K562 (cell line): ENCODE measurements at regions not wholly inside any gene's neighbourhood (a gene's known extent, or its start where the extent isn't known, plus 50 kb on each side); places are given as distances from the start of the nearest gene placed in this dataset.

ENCODE experiments used
- ATAC-seq: fragments of 200-7000 bp; cut with Tn5 transposase; 3 replicates; pipeline ENCODE4 v1.9.1; 2020; ENCODE audit warnings: moderate library complexity
- BruUV-seq: library from RNA; stranded (reverse); fragments of 400-500 nt; replicated peaks from 2 replicates; lab custom pipeline; 2021; lab: Mats Ljungman, UMichigan
- CTCF ChIA-PET: fragments of 300-600 bp; formaldehyde crosslinking; extraction: SDS; loops from one replicate; lab custom pipeline; 2021; ENCODE audit warnings: low intra/inter-chr PET ratio; lab: Yijun Ruan, JAX
- POLR2A ChIA-PET: fragments of 300-600, 350-650 bp; sonication (Branson Sonifier 250); formaldehyde crosslinking; extraction: SDS; loops from one replicate; lab custom pipeline; 2021; ENCODE audit warnings: antibody characterized with exemption, inconsistent platforms; lab: Yijun Ruan, JAX
- DNase-seq, 4 experiments: peaks; one replicate each; pipeline versions ENCODE4 v3.0.0 to v3.0.0-alpha.2; 2011 to 2018; ENCODE audit warnings: low spot score in 3 of 4, mixed read lengths in 3 of 4; ENCODE audit errors: extremely low read depth in 1 of 4
- FAIRE-seq: peaks from 2 replicates; lab custom pipeline; 2011; peaks lifted over from hg19 to GRCh38; lab: Jason Lieb, UNC
- H2AFZ ChIP-seq: 2 replicates; pipeline ENCODE4 v1.6.0; 2011; ENCODE audit warnings: low read depth, low read length, control low read depth, inconsistent platforms
- H3K27ac ChIP-seq: fragments of 200-600 bp; 3 replicates; pipeline ENCODE4 v1.8.0; 2011; ENCODE audit warnings: low read depth, mild to moderate bottlenecking, control low read depth, inconsistent platforms, low read length, moderate library complexity, mixed read lengths; ENCODE audit errors: extremely low read depth
- H3K27me3 ChIP-seq, 2 experiments: fragments of 300-600 bp in 1 of 2; 2 replicates in 1 of 2; 3 replicates in 1 of 2; pipeline versions ENCODE4 v1.6.0 to v1.8.0; 2011; ENCODE audit warnings: inconsistent platforms in 2 of 2, low read length in 2 of 2, mild to moderate bottlenecking in 1 of 2, mixed read lengths in 1 of 2, moderate library complexity in 1 of 2; ENCODE audit not compliant: control insufficient read depth in 2 of 2, insufficient read depth in 2 of 2
- H3K36me3 ChIP-seq: fragments of 300-600 bp; 3 replicates; pipeline ENCODE4 v1.8.0; 2011; ENCODE audit warnings: mild to moderate bottlenecking, low read length, inconsistent platforms; ENCODE audit not compliant: control insufficient read depth, insufficient read depth
- H3K4me1 ChIP-seq, 2 experiments: fragments of 200-600 bp in 1 of 2; replicated peaks in 1 of 2; 2 replicates in 1 of 2; 3 replicates in 1 of 2; pipeline versions ENCODE4 v1.5.1 to v1.8.0; 2011; ENCODE audit warnings: inconsistent platforms in 2 of 2, low read length in 2 of 2, mild to moderate bottlenecking in 1 of 2, mixed read lengths in 1 of 2, moderate library complexity in 1 of 2; ENCODE audit not compliant: control insufficient read depth in 2 of 2, insufficient read depth in 2 of 2
- H3K4me2 ChIP-seq: 2 replicates; pipeline ENCODE4 v1.6.1; 2011; ENCODE audit warnings: low read length, control low read depth, inconsistent platforms, mixed read lengths; ENCODE audit not compliant: insufficient read depth
- H3K4me3 ChIP-seq: fragments of 200-600 bp; sonication (generic), shearing (Covaris generic); 2 replicates; pipeline ENCODE4 v1.5.1; 2016; ENCODE audit warnings: control low read depth, inconsistent platforms
- H3K79me2 ChIP-seq: fragments of 200-600 bp; 3 replicates; pipeline ENCODE4 v1.8.0; 2011; ENCODE audit warnings: low read length, inconsistent platforms; ENCODE audit not compliant: control insufficient read depth, insufficient read depth
- H3K9ac ChIP-seq, 2 experiments: 2 replicates each; pipeline versions ENCODE4 v1.6.0 to v1.6.1; 2011; ENCODE audit warnings: low read depth in 2 of 2, low read length in 2 of 2, control low read depth in 1 of 2, inconsistent platforms in 1 of 2, mild to moderate bottlenecking in 1 of 2, mixed read lengths in 1 of 2; ENCODE audit not compliant: insufficient read depth in 1 of 2
- H3K9me1 ChIP-seq: one replicate; pipeline ENCODE4 v1.6.0; 2011; ENCODE audit warnings: inconsistent platforms, mild to moderate bottlenecking, low read length, moderate library complexity; ENCODE audit not compliant: control insufficient read depth, insufficient read depth
- H3K9me3 ChIP-seq: replicated peaks from 2 replicates; pipeline ENCODE4 v1.5.1; 2011; ENCODE audit warnings: low read depth, low read length, inconsistent platforms; ENCODE audit not compliant: control insufficient read depth, insufficient read depth
- H4K20me1 ChIP-seq: replicated peaks from 2 replicates; pipeline ENCODE4 v1.6.1; 2011; ENCODE audit warnings: low read length, inconsistent platforms, mixed read lengths; ENCODE audit not compliant: control insufficient read depth, insufficient read depth
- CAMTA2 ChIP-seq: fragments of 250-450 bp; sonication (Bioruptor Pico); conservative IDR thresholded peaks from 2 replicates; pipeline ENCODE4 v1.5.1; 2022
- CHD1 ChIP-seq: fragments of 200-600 bp; sonication (generic); IDR thresholded peaks from one replicate; pipeline ENCODE4 v1.6.1; 2012; ENCODE audit warnings: mild to moderate bottlenecking, moderate library complexity, low read length, inconsistent platforms
- E2F8 ChIP-seq: fragments of 450-650 bp; IDR thresholded peaks from 2 replicates; pipeline ENCODE4 v1.7.1; 2018; ENCODE audit warnings: mild to moderate bottlenecking, low read depth; ENCODE audit not compliant: partially characterized antibody
- HCFC1 ChIP-seq: IDR thresholded peaks from 2 replicates; pipeline ENCODE4 v1.6.1; 2012; ENCODE audit warnings: low read depth, low read length, improper control_type of control experiment
- HDAC3 ChIP-seq: fragments of 450-650 bp; IDR thresholded peaks from 2 replicates; pipeline ENCODE4 v1.6.1; 2018; ENCODE audit warnings: borderline replicate concordance, mild to moderate bottlenecking, moderate library complexity; ENCODE audit not compliant: partially characterized antibody
- MECOM ChIP-seq: fragments of 250-450 bp; sonication (Bioruptor Pico); IDR thresholded peaks from 2 replicates; pipeline ENCODE4 v1.8.0; 2022; ENCODE audit warnings: inconsistent platforms
- NFE2 ChIP-seq: IDR thresholded peaks from 2 replicates; pipeline ENCODE4 v1.6.1; 2014; ENCODE audit warnings: antibody characterized with exemption, low read depth
- RFX5 ChIP-seq: IDR thresholded peaks from 2 replicates; pipeline ENCODE4 v1.6.1; 2011; ENCODE audit warnings: low read depth, mild to moderate bottlenecking, improper control_type of control experiment, low read length
- SMARCB1 ChIP-seq: IDR thresholded peaks from 2 replicates; pipeline ENCODE4 v1.6.1; 2011; ENCODE audit warnings: improper control_type of control experiment, low read depth; ENCODE audit not compliant: insufficient read length
- SP2 ChIP-seq: IDR thresholded peaks from 2 replicates; pipeline ENCODE4 v1.6.1; 2011; ENCODE audit warnings: mild to moderate bottlenecking, low read depth, low read length, moderate library complexity; ENCODE audit not compliant: poor library complexity, severe bottlenecking; ENCODE audit errors: extremely low read depth
- ZNF740 ChIP-seq, 3 experiments: fragments of 200-800 bp in 1 of 3; sonication (Bioruptor generic) in 1 of 3; sonication (generic) in 1 of 3; formaldehyde crosslinking in 1 of 3; IDR thresholded peaks; 2 replicates each; pipeline versions ENCODE4 v1.6.1 to v1.8.0; 2016 to 2022; ENCODE audit warnings: mild to moderate bottlenecking in 2 of 3, missing compliant biosample characterization in 2 of 3, missing genetic modification characterization in 2 of 3, missing genetic modification reagents in 1 of 3
- WGBS: fragments of 100-300 bp; shearing (Covaris generic); methylation state at CpG from one replicate; pipeline ENCODE4 v1.1.6; 2016; ENCODE audit warnings: low coverage, mixed read lengths; ENCODE audit not compliant: insufficient coverage; ENCODE audit errors: missing lambda C conversion rate; 5-methylcytosine and 5-hydroxymethylcytosine counted together
- in situ Hi-C: fragments of 300-500 bp; cut with MboI; formaldehyde crosslinking; loops from 4 replicates; pipeline ENCODE4 v1.15.0; 2018; ENCODE audit warnings: inconsistent platforms, mixed read lengths
- intact Hi-C: fragments of 100-400 bp; cut with micrococcal nuclease; formaldehyde crosslinking; loops from 2 replicates; pipeline ENCODE4 v1.14.2; 2022

GRCh38 chr20:39719293-39719692, 757.1 kb downstream of the DHX35 start:
- H3K27ac ChIP-seq: no peak overlapping the region
- no peak overlapping the region for H3K4me2 ChIP-seq
- H3K4me1 ChIP-seq: no peaks in the 10 kb centered on the region
- DNase-seq: no peak
- no peaks in the 10 kb centered on the region for H3K27me3 ChIP-seq
- H3K36me3 ChIP-seq: no peaks in the 10 kb centered on the region
- ChIA-PET CTCF (no interaction called here), POLR2A (no interaction called here)
- 0% methylated on average over 2 of the region's 2 CpGs for WGBS
- no peak overlapping the region for H3K9ac ChIP-seq
- H3K9me1 ChIP-seq: no peaks in the 10 kb centered on the region
- no peak for FAIRE-seq
- H4K20me1 ChIP-seq: no peaks in the 10 kb centered on the region
- no peaks in the 10 kb centered on the region for H3K9me3 ChIP-seq
- ATAC-seq: no peak
- in situ Hi-C loops (no loop called here), intact Hi-C loops (no loop called here)
- no peak overlapping the region for H2AFZ ChIP-seq
- no TSS peak for BruUV-seq
- no peak overlapping the region for H3K4me3 ChIP-seq
- no peak for TF ChIP-seq HDAC3
- no peak for TF ChIP-seq MECOM (CRISPR knock-in tag)
- no peak for TF ChIP-seq CHD1
- no peaks in the 10 kb centered on the region for H3K79me2 ChIP-seq

GRCh38 chr20:39717936-39718335, 755.8 kb downstream of the DHX35 start:
- Histone ChIP-seq H3K27me3 (no peaks in the 10 kb centered on the region), H2AFZ (no peak overlapping the region), H4K20me1 (no peaks in the 10 kb centered on the region), H3K4me3 (no peak overlapping the region), H3K79me2 (no peaks in the 10 kb centered on the region), H3K4me1 (no peaks in the 10 kb centered on the region), H3K9me1 (no peaks in the 10 kb centered on the region), H3K9me3 (no peaks in the 10 kb centered on the region), H3K9ac (no peak overlapping the region), H3K36me3 (no peaks in the 10 kb centered on the region), H3K27ac (no peak overlapping the region), H3K4me2 (no peak overlapping the region)
- ATAC-seq: no peak
- ChIA-PET POLR2A (interaction anchor here (0.6 kb wide), 1 partner anchor 9 kb away, joined by 3 read pairs; no protein-coding TSS in a partner anchor), CTCF (no interaction called here)
- in situ Hi-C loops (no loop called here), intact Hi-C loops (no loop called here)
- FAIRE-seq: no peak
- TF ChIP-seq HCFC1 (no peak), SMARCB1 (no peak), CAMTA2 (CRISPR knock-in tag) (no peak), E2F8 (no peak), ZNF740 (CRISPR knock-in tag; IDR thresholded peaks at IDR 0.05) (no peak), ZNF740 (tag; IDR thresholded peaks at IDR 0.05) (no peak), NFE2 (no peak), RFX5 (no peak), SP2 (no peak)
- DNase-seq: no peak
- no TSS peak for BruUV-seq
- 0% methylated on average over 5 of the region's 5 CpGs for WGBS
